MM.1S (cell line): ENCODE measurements at regions not wholly inside any gene's neighbourhood (a gene's known extent, or its start where the extent isn't known, plus 50 kb on each side); places are given as distances from the start of the nearest gene placed in this dataset.

Experiments
- CTCF ChIP-seq: fragments of 300-600 bp; sonication (generic); IDR thresholded peaks from 2 replicates; pipeline ENCODE4 v1.5.1; 2016; ENCODE audit warnings: antibody characterized with exemption, low read length, mixed read lengths
- EZH2 ChIP-seq: fragments of 300-600 bp; sonication (generic); optimal IDR thresholded peaks from 2 replicates; pipeline ENCODE3; 2017; ENCODE audit warnings: low read depth, mild to moderate bottlenecking, antibody characterized with exemption, low read length, mixed read lengths

- TF ChIP-seq CTCF (no peak), EZH2 (no peak)
Measured at GRCh38 chr14:61219256-61219655, 61.9 kb downstream of the TMEM30B start.
